BJ (cell line): ENCODE measurements at regions not wholly inside any gene's neighbourhood (a gene's known extent, or its start where the extent isn't known, plus 50 kb on each side); places are given as distances from the start of the nearest gene placed in this dataset.
A peak's percentile ranks its signal among the peaks of the same experiment; 100 is the strongest.

Experiments
- CTCF ChIA-PET: fragments of 350-600 bp; formaldehyde crosslinking; extraction: SDS; loops from one replicate; lab custom pipeline; 2021; ENCODE audit warnings: antibody characterized with exemption, inconsistent platforms; lab: Yijun Ruan, JAX
- POLR2A ChIA-PET: fragments of 300-600 bp; sonication (Branson Sonifier 250); formaldehyde crosslinking; extraction: SDS; loops from one replicate; lab custom pipeline; 2021; ENCODE audit warnings: antibody characterized with exemption; lab: Charles Lee
- DNase-seq: peaks from one replicate; pipeline ENCODE4 v3.0.0-alpha.2; 2011; ENCODE audit warnings: low read depth
- H3K27me3 ChIP-seq: 2 replicates; pipeline ENCODE4 v1.6.0; 2011; ENCODE audit warnings: low read length; ENCODE audit not compliant: control insufficient read depth, insufficient read depth
- H3K36me3 ChIP-seq: 2 replicates; pipeline ENCODE4 v1.5.1; 2011; ENCODE audit warnings: low read length; ENCODE audit not compliant: control insufficient read depth, insufficient read depth
- H3K4me3 ChIP-seq: 2 replicates; pipeline ENCODE4 v1.5.1; 2011; ENCODE audit warnings: low read depth, mild to moderate bottlenecking, control low read depth, low read length
- TF ChIP-seq, protein P1 (sequence below): IDR thresholded peaks from 2 replicates; pipeline ENCODE4 v1.5.1; 2011; ENCODE audit warnings: low read depth, mild to moderate bottlenecking, control low read depth, inconsistent platforms, low read length, moderate library complexity; ENCODE audit not compliant: insufficient read depth

DNA sequence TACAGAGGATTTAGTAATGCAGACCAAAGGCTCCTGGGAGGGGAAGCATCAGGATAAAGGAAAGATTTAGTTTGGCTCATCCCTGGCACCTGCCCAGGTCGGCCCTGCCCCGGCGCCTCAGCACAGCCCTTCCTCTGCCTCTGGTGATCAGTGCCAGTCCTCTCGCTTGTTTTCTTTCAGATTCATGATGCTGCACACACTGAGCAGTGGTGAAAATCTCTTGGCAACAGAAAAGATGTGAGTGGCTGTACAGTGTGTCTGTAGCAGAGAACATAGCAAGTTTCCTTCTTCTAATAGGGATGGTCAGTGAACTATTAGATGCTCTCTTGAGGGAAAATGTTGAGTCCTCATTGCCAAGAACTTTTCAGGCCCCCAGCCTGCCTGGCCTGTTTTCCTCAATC, 994.1 kb downstream of the KCNMA1 start:
- H3K36me3 ChIP-seq = no peaks in the 10 kb centered on the region

DNA sequence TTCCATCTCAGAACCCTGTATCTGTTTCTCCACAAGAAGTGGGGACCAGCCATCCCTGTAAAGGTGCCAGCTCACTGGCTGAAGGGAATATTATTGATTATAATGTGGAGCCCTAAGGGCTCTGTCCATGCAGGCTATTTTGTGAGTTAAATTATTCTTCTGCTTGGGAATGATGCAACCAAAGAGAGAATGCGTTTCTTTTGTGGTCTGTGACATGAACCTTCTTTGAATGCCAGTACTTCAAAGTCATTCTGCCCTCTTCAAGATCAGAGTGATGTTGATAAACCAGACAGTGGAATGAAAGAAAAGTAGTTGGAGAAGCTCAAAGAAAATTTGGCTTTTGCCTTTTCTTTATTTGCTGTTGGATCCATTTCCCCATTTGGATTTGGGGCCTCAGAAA, 995.2 kb downstream of the KCNMA1 start:
- CTCF ChIA-PET = no interaction called here
- DNase-seq = no peak
- Histone ChIP-seq H3K4me3 (no peak overlapping the region), H3K27me3 (peaks cover 1% of the 10 kb centered on the region), H3K36me3 (no peaks in the 10 kb centered on the region)
- POLR2A ChIA-PET = no interaction called here
- TF ChIP-seq, protein P1, sequence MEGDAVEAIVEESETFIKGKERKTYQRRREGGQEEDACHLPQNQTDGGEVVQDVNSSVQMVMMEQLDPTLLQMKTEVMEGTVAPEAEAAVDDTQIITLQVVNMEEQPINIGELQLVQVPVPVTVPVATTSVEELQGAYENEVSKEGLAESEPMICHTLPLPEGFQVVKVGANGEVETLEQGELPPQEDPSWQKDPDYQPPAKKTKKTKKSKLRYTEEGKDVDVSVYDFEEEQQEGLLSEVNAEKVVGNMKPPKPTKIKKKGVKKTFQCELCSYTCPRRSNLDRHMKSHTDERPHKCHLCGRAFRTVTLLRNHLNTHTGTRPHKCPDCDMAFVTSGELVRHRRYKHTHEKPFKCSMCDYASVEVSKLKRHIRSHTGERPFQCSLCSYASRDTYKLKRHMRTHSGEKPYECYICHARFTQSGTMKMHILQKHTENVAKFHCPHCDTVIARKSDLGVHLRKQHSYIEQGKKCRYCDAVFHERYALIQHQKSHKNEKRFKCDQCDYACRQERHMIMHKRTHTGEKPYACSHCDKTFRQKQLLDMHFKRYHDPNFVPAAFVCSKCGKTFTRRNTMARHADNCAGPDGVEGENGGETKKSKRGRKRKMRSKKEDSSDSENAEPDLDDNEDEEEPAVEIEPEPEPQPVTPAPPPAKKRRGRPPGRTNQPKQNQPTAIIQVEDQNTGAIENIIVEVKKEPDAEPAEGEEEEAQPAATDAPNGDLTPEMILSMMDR = no peak

More for the DNA sequence above, 994.1 kb downstream of the KCNMA1 start:
- POLR2A ChIA-PET = no interaction called here
- TF ChIP-seq, protein P1 = no peak
- Histone ChIP-seq H3K4me3 (no peak overlapping the region), H3K27me3 (peaks cover 1% of the 10 kb centered on the region)
- CTCF ChIA-PET = no interaction called here
- DNase-seq = no peak

DNA sequence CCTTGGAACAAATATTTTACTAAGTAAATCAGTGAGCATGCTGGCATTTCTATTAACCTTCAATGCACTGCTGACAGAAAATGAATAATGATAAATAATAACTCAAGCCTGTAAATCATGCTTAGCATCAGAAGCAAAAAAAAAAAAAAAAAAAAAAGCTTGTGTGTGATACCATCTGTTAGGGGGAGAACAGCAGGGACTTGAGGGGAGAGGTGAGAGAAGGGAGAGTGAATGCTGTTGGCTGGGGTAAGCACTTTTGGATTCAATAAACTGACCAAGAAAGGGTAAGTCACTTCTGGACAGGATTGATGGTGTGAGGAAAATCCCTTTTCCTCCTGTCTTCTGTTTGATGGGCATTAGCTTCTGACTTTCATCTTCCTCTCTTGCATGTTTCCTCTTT, 996.4 kb downstream of the KCNMA1 start:
- Histone ChIP-seq H3K36me3 (no peaks in the 10 kb centered on the region), H3K4me3 (no peak overlapping the region), H3K27me3 (peaks cover 1% of the 10 kb centered on the region)
- CTCF ChIA-PET = no interaction called here
- TF ChIP-seq, protein P1 = no peak
- POLR2A ChIA-PET = no interaction called here
- no peak for DNase-seq

DNA sequence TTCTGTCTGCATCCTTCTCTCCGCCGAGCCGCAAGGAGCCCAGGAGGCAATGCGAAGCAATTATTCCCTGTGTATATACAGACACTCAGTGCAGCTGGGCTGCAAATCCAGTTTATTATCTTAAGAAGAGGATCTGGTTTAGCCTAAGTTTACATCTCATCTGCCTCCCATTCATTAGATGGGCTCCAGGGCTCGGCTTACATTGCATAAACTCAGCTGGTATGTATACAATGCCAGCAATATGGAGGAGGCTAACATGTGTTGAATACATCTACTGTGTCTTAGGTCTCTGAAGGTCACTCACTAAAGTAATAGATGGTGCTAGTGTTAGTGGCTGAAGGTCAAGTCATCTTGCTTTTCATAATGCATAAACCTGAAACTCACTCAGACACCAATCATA, 996.8 kb downstream of the KCNMA1 start:
- no peak overlapping the region for H3K4me3 ChIP-seq
- no peaks in the 10 kb centered on the region for H3K36me3 ChIP-seq
- ChIA-PET POLR2A (no interaction called here), CTCF (no interaction called here)
- DNase-seq = no peak
- TF ChIP-seq, protein P1 = no peak
- peaks cover 1% of the 10 kb centered on the region for H3K27me3 ChIP-seq

DNA sequence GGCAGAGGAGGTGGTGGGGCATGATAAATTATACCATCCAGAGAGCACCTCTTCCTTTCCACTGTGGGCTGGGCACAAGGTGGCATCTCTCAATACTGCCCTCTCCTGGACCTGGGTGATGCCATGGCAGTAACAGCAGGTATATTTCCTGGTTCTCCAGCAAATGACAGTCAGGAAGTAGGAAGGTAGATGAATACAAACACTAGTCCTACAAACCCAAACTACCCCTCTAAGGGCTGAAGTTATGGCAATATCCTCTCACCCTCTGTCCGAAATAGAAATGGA, 1004.9 kb downstream of the KCNMA1 start:
- TF ChIP-seq, protein P1 = peak; percentile 32; the same call in 1 of the 2 replicates
- ChIA-PET CTCF (no interaction called here), POLR2A (no interaction called here)
- Histone ChIP-seq H3K36me3 (no peaks in the 10 kb centered on the region), H3K4me3 (no peak overlapping the region), H3K27me3 (peaks cover 5% of the 10 kb centered on the region)
- DNase-seq = no peak
